Skeletal muscle cell (primary cell): ENCODE measurements at regions not wholly inside any gene's neighbourhood (a gene's known extent, or its start where the extent isn't known, plus 50 kb on each side); places are given as distances from the start of the nearest gene placed in this dataset.

Source experiments
- DNase-seq: peaks from one replicate; pipeline ENCODE4 v3.0.0-alpha.2; 2010; ENCODE audit warnings: low read depth
- H3K4me3 ChIP-seq: 2 replicates; pipeline ENCODE4 v1.5.1; 2011; ENCODE audit warnings: low read depth, mild to moderate bottlenecking, control low read depth, low read length, moderate library complexity

DNA sequence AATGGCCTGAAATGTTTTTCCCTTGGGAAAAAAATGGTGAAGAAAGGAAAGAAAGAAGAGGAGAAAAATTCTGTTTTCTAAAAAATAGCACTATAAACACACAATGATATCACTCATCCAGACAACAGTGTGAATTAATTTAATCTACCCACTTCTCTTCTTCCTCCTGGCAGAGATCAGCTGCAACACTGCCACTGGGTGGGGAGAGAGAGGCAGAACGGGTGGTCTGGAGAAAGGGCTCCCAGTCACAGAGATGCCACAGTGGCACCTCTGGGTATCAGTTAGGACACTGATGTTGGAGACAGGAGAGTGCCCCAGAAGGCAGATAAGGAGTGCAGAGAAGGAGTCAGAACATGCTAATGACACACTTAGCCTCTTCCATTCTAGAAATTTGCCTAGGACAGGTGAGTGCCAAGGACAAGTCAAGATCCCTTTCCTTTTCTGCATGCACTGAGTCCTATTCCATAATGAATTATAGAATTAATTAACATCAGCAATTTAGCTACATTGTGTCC lies 168.6 kb downstream of the SUCLA2 start:
- no peak for DNase-seq
- no peak overlapping the region for H3K4me3 ChIP-seq

DNA sequence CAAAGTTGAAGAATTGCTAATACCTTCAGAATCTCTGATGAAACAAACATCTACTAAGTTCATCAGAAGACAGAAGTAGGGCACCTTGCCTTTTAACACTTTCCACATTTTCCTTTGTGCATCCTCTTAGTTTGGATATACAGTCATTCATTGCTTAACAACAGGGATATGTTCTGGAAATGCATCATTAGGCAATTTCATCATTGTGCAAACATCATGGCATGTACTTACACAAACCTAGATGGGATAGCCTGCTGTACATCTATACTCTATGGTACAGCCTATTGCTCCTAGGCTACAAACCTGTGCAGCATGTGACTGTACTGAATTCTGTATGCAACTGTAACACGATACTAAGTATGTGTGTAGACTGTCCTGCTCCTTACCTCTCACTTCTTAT lies 169.8 kb downstream of the SUCLA2 start:
- H3K4me3 ChIP-seq, result no peak overlapping the region
- peak; percentile 56 for DNase-seq

DNA sequence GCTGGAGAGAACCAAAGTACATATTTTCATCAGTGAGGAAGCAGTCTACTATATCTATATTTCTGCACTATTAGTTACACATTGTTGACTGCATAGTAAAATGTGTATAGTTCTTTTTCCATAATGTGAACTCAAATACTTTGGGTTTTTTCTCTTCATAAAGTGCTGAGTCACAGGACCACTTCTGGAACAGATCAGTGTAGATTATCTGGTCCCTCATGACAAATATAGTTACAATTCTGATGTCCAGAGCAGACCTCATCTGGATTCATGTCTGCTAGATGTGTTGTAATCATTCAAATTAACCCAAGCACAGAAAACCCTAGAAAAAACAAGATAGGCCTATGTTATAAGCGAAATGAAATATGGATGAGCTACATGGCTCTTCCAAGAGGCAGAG lies 171.4 kb downstream of the SUCLA2 start:
- no peak overlapping the region for H3K4me3 ChIP-seq
- peak; percentile 44 for DNase-seq

DNA sequence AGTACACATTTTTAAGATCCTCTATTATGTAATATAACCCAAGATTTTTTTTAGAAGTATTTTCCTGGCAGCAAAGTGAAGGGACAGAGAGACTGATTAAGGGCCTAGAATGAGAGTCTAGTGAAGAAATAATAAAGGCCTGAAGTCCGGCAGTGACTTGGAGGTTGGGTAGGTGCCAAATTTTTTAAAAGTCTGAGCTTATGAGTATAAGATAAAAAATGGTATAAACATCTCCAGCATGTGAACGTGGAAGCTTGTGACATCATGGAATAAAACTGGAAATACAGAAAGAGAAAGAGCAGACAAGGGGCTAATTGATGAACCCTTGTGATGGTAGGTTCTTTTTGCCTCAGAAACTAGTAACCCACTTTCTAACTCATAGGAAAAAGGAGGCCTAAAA lies 174.6 kb downstream of the SUCLA2 start:
- H3K4me3 ChIP-seq, result no peak overlapping the region
- DNase-seq, result no peak

DNA sequence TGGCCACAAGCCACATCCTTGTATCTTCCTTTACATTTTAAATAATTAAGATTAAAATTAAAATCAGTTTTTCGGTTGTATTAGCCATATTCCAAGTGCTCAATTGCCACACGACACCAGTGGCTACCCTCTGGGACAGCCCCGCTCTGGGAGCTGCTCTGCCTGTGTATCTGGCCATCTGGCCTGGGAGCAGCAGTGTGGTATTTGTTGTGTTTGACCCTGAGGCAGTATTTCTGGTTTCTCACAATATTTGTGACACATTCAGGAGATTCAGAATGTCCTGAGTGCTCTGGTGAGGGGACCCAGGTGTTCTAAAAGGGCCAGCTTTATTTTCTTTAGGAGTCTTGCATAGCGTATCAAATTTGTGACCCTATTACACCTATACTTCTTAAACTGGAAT lies 179.0 kb downstream of the SUCLA2 start:
- DNase-seq, result no peak
- no peak overlapping the region for H3K4me3 ChIP-seq

- H3K4me3 ChIP-seq, result no peak overlapping the region
- DNase-seq, result no peak
Measured at GRCh38 chr13:47816831-47817230, 184.2 kb downstream of the SUCLA2 start.

- no peak for DNase-seq
- H3K4me3 ChIP-seq, result no peak overlapping the region
Measured at GRCh38 chr13:47813718-47814117, 187.4 kb downstream of the SUCLA2 start.

- no peak for DNase-seq
Measured at GRCh38 chr13:47809411-47809810, 191.7 kb downstream of the SUCLA2 start.

DNA sequence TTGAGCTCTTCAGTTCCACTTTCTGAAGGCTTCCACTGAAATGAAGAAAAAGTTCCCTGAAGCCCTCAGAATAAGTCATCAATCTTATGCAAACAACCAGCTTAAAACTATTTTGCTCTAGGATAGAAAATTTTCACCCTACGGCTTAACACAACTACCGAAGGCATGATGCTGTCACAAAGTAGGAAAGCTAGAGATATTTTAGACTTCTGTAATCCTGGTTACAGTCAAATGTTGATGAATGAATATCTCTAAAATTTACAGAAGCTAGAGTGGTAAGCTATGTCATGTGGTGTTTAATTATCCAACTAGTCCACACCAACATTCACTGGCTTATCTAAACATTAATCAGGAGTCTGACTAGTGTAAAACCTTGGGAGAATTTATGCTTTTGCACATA lies 197.9 kb downstream of the SUCLA2 start:
- DNase-seq, result no peak
- H3K4me3 ChIP-seq, result no peak overlapping the region

More at GRCh38 chr13:47809411-47809810, 191.7 kb downstream of the SUCLA2 start:
- no peak overlapping the region for H3K4me3 ChIP-seq

GRCh38 chr13:47801555-47801954 lies 199.5 kb downstream of the SUCLA2 start:
- no peak overlapping the region for H3K4me3 ChIP-seq
- no peak for DNase-seq

DNA sequence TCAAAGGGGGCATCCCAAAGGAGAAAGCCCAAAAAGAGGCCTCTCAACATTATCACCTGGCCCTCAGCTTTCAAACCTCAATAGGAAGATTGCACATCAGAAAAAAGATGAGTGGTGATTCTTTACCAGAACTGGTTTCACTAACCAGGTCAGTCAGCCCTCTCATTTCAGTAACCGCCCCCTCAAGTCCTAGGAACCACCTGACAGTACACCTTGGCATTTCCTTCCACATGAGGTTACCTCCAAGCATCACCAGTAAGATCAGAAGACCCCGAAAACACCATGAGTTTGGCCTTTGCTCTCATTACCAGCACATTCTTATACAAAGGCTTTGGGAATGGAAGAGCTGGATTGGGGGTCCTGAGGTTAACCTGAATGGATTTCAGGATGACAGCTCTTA lies 200.5 kb downstream of the SUCLA2 start:
- no peak overlapping the region for H3K4me3 ChIP-seq
- no peak for DNase-seq

DNA sequence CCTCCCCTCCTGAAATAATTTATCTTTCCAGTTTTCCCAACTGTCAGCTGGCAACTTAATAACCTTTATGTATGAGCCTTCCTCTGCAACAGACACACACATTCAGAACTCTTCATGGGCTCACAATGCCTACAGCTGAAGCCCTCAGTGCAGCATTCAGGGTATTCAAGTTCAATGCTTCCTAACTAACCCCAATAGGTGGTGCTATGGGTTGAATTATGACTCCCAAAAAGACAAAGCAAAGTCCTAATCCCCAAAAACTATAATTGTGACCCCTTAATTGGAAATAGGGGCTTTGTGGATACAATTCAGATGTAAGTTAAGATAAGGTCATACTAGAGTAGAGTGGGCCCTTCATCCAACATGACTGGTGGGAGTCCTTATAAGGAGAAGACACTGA lies 202.2 kb downstream of the SUCLA2 start:
- no peak overlapping the region for H3K4me3 ChIP-seq
- no peak for DNase-seq

- H3K4me3 ChIP-seq, result no peak overlapping the region
- no peak for DNase-seq
Measured at GRCh38 chr13:47798194-47798593, 202.9 kb downstream of the SUCLA2 start.

DNA sequence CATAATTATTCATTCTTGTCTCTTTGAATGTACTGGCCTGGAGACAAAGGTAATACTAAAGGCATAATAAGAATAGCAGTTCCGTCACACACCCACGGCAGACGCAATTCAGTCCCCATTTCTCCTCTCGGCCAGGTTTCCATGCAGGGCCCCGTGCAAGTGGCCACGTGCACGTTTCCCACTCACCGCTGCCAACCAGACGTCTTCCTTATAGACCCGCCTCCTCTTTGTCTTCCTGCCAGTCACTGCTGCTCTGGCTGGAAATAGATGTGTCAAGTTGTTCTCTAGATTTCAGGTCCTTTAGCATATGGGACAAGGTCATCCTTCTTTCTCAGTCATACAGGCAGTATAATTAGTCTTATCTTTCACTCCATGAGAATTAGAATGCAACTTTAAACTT lies 204.3 kb downstream of the SUCLA2 start:
- no peak for DNase-seq
- H3K4me3 ChIP-seq, result no peak overlapping the region

DNA sequence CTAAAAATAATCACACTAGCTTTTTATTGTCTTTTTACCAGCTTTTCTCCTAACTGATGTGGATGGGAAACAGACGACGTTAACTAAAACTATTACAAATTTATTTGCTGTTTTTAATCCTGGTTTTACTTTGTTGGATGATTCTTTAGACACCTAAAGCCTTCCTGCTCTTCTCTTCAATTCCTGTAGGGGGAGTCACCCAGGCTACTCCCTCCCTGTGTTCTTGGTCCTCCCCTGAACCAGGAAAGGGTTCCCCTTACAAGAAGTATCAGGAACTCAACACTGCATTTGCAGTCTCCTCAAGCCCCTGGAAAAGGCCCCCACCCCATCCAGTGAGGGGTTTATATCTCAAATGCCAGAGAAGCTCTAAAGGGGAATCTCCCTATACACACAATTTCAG lies 206.1 kb downstream of the SUCLA2 start:
- no peak overlapping the region for H3K4me3 ChIP-seq
- no peak for DNase-seq

- H3K4me3 ChIP-seq, result no peak overlapping the region
- no peak for DNase-seq
Measured at GRCh38 chr13:47790755-47791154, 210.3 kb downstream of the SUCLA2 start.

DNA sequence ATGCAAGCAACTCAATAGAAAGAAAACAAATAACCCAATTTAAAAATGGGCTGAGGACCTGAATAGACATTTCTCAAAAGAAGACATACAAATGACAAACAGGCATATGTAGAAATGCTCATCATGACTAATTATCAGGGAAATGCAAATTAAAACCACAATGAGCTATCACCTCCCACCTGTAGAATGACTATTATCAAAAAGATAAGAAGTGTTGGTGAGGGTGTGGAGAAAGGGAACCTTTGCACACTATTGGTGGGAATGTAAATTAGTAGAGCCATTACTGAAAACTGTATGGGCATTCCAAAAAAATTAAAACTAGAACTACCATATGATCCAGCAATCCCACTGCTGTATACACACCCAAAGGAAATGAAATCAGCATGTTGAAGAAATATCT lies 212.2 kb downstream of the SUCLA2 start:
- no peak overlapping the region for H3K4me3 ChIP-seq
- no peak for DNase-seq

DNA sequence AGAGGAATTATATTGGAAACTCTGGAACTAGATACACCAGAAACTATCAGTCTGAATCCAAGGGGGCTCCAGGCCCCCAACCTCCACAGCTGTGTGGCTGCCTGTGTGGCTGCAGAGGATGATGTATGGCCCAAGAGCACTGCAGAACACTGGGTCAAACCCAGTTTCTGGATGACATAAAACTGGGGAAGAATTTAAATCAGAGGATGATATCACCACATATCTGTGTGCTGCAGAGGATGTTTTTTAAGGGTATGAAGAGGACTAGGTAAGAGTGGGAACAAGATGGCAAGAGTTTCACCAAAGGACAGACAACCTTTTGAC lies 226.4 kb downstream of the SUCLA2 start:
- no peak overlapping the region for H3K4me3 ChIP-seq
- DNase-seq, result no peak

DNA sequence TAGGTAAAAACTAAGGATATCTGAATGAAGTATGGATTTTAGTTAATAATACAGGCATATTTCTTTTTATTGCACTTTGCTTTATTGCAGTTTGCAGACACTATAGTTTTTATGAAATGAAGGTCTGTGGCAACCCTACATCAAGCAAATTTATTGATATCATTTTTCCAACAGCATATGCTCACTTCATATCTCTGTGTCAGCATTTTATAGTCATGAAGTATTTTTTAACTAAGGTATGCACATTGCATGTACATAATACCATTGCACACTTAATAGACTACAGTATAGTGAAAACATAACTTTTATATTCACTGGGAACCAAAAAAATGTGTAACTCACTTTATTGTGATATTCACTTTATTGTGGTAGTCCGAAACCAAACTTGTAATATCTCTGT lies 236.3 kb downstream of the SUCLA2 start:
- no peak overlapping the region for H3K4me3 ChIP-seq

GRCh38 chr13:47757466-47758080 lies 243.5 kb downstream of the SUCLA2 start:
- no peak overlapping the region for H3K4me3 ChIP-seq
- no peak for DNase-seq

More for the DNA sequence above, 236.3 kb downstream of the SUCLA2 start:
- DNase-seq, result no peak

DNA sequence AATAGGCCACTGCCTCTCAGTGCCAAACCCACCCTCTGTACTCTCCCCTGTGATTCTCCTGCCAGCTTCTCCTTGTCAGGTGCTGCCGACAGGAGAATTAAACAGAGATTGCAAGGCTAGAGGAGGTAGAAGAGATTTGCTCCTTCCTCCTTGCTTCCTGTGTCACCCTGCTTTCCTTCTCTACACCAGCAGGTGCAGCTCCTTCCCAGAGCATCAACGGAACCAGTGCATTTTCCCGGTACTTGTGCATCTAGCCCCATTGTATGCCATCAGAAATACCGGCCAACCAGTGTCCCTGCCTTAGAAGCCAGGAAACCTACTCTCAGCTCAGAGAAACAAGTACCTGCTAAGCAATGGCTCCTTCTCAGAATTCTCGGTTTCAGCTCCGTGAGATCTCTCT lies 253.2 kb downstream of the SUCLA2 start:
- DNase-seq, result no peak

GRCh38 chr13:47726394-47726793 lies 274.7 kb downstream of the SUCLA2 start:
- no peak for DNase-seq
- H3K4me3 ChIP-seq, result no peak overlapping the region

More for the DNA sequence above, 253.2 kb downstream of the SUCLA2 start:
- H3K4me3 ChIP-seq, result no peak overlapping the region
